CMK (cell line): ENCODE measurements at regions not wholly inside any gene's neighbourhood (a gene's known extent, or its start where the extent isn't known, plus 50 kb on each side); places are given as distances from the start of the nearest gene placed in this dataset.
"Not testable (repeated sequence)": the region's sequence is repeated elsewhere in the genome, so short reads cannot be mapped to it uniquely, and the experiment has no call there.

Source experiments
- DNase-seq: peaks from one replicate; pipeline ENCODE4 v3.0.0-alpha.2; 2010; ENCODE audit warnings: low read depth

- DNase-seq = no peak
Measured at GRCh38 chr7:51451751-51452476, 135.3 kb upstream of the COBL start.

DNA sequence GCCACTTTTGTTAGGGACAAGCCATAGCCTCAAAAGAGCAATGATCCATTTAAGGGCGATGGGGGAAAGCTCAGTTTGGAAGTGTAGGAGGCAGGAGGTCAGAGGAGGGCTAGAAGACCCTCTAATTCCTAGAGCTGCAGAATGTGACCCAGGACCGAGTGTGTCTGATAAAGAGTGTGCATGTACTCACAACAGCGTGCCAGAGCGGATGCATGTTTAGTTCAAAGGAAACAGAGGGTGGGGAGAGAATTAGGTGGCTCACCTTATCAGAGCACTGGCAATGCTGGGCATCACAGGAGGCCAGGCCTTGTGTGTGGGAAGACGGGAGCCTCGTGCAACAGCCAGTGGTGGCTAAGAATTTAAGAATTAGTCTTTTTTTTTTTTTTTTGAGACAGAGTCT lies 133.9 kb upstream of the COBL start:
- DNase-seq = no peak

GRCh38 chr7:51446785-51447184 lies 130.2 kb upstream of the COBL start:
- no peak for DNase-seq

DNA sequence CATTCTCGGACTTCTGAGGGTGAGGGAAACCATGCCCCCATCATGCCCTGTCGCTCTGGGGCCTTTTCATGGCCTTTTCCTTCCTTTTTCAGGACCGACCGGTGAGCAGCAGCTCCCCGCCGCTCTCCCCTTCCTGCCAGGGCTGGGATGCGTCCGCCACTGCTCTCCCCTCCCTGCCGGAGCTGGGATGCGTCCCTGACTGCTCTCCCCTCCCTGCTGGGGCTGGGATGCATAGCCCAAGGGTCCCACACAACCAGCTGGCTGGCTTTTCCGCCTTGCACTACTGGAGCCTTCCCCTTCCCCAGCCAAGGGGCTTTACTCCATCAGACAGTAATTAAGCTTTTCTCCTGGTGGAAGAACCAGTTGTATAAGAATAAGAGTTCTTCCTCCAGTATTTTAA lies 129.7 kb upstream of the COBL start:
- DNase-seq = no peak

- DNase-seq = no peak
Measured at GRCh38 chr7:51444936-51445335, 128.3 kb upstream of the COBL start.

- no peak for DNase-seq
Measured at GRCh38 chr7:51430480-51431086, 114.0 kb upstream of the COBL start.

DNA sequence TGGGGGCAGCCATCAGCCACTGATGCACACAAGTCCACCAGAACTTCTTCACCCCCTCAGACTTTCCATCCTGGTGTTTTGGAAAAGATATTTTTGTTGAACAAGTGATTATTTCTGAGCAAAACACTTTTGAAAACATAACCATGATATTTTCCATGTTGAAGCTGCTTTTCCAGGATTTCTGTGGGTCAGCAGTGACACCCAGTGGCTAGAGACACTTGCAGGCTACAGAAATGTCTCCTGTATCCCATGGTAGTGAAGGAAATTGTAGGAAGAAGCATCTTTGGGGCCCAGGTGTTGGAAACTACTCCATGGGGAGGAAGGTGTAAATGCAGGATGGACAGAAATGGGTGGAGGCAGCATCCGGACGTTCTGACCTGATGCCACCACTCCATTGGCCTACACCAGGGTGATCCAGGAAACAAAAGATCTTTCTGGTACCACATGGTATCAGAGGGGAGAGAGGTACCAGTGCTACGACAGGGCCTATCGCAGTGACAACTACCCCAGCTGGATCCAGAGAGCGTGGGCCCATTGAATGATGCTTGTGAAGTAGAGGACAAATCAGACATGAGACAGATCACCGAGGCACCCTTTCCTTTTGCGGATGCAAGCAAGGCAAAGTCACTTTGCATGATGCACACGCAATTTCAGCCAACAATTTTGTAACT lies 111.7 kb upstream of the COBL start:
- no peak for DNase-seq

DNA sequence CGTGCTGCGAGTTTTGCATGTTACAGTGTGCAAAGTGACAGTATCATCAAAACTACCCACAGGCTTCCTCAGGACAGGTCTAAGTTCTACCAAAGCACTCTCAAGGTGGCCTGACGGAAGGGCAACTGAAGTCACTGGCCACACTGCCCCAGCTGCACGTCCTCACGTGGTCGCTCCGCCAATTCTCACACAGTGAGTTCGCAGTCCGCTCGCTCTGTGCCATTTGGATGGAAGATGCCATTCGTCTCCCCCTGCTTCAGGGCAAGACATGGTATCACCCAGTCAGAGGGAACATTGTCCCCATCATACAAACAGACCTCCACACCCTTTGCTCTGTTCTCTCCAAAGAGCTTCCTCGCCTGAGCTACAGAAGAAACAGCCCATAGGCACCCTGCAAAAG lies 109.6 kb upstream of the COBL start:
- no peak for DNase-seq

- not testable (repeated sequence) for DNase-seq
Measured at GRCh38 chr7:51409934-51410333, 93.3 kb upstream of the COBL start.

DNA sequence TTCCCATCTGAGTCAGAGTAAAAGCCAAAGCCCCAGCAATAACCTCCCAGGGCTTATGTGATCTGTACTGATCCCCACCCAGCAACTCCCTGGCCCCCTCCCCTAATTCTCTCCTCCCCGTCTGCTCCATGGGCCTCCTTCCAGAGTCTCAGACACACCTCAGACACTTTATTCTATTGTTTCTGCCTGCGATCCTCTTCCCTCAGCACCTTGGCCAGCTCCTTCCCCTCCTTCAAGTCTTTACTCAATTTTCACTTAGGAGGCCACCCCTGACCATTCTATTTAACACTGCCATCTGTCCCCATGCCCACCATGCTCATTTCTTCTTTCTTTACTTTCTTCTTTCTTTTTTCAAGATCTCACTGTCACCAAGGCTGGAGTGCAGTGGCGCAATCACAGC lies 81.0 kb upstream of the COBL start:
- not testable (repeated sequence) for DNase-seq

- DNase-seq = not testable (repeated sequence)
Measured at GRCh38 chr7:51393003-51393402, 76.4 kb upstream of the COBL start.

DNA sequence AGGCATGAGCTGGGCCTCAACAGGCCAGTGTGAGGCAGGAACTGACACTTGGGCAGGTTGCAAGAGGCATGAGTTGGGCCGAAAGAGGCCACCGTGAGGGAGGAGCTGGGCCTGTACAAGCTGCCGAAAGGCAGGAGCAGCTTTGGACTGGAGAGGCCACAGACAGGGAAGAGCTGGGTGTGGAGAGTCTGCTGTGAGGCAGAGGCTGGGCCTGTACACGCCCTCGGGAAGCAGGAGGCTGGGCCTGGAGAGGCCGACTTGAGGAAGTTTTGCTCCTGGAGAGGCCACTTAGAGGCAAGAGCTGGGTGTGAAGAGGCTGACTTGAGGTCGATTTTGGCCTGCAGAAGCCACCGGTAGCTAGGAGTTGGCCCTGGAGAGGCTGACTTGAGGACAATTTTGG lies 73.3 kb upstream of the COBL start:
- not testable (repeated sequence) for DNase-seq

- DNase-seq = not testable (repeated sequence)
Measured at GRCh38 chr7:51389216-51389812, 72.7 kb upstream of the COBL start.

GRCh38 chr7:51388241-51388640 lies 71.6 kb upstream of the COBL start:
- DNase-seq = not testable (repeated sequence)

DNA sequence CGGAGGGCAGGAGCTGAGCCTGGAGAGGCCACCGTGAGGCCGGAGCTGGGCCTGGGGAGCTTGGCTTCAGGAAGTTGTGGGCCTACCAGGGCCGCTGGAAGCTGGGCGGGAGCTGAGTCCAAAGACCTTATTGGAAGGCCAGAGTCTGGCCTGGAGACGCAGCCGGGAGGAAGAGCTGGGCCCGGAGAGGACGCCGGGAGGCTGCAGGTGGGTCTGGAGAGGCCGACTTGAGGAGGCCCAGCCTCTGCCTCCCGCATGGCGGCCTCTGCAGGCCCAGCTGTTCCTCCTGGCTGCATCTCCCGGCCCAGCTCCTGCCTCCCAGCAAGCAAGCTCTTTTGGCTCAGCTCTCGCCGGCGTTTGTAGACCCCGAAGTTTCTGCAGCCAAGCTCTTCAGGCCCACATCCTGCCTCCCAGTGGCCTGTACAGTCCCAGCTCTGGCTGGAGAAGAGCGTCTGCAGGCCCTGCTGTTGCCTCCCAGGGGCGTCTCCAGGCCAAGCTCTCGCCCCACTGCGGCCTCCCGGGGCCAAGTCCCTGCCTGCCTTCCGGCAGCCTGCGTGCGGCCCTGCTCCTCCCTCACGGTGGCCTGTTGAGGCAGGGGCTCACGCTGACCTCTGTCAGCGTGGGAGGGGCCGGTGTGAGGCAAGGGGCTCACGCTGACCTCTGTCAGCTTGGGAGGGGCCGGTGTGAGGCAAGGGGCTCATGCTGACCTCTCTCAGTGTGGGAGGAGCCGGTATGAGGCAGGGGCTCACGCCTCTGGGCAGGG lies 70.4 kb upstream of the COBL start:
- not testable (repeated sequence) for DNase-seq

DNA sequence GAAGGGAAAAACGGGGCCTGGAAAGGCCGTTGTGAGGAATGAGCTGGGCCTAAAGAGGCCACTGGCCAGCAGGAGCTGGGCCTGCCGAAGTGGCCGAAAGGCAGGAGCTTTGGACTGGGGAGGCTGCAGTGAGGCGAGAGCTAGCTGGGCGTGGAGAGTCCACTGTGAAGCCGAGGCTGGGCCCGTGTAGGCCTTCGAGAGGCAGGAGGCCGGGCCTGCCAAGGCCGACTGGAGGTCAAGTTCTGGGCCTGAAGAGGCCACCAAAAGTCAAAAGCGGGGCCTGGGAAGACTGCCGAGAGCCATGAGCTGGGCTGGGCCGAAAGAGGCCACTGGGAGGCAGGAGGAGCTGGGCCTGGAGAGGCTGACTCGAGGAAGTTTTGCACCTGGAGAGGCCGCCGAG lies 69.6 kb upstream of the COBL start:
- not testable (repeated sequence) for DNase-seq

GRCh38 chr7:51382243-51382642 lies 65.6 kb upstream of the COBL start:
- not testable (repeated sequence) for DNase-seq

DNA sequence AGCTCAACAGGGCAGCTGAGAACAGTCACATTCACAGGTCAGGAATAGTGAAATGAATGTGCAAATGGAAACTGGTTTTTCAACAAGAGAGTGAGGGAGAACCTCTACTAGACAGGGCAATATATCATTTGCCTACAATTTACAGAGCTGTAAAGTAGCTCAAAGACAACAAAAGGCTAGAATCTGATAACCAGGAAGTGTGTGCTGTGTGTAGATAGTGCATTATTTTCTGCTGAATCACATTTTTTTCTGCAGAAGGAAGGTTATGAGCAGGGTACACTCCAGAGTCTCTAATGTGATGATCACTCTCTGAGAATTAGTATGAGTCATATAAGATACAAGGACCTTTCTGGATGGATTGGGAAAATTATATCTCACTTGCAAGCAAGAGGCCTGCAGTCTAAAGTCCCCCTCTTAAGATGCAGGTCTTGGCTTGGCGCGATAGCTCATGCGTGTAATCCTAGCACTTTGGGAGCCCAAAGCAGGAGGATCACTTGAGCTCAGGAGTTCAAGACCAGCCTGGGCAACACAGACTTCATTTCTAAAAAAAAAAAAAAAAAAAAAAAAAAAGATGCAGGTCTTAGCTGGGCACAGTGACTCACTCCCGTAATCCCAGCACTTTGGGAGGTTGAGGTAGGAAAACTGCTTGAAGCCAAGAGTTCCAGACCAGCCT lies 59.9 kb upstream of the COBL start:
- peak; percentile 34 for DNase-seq

- no peak for DNase-seq
Measured at GRCh38 chr7:51374936-51375335, 58.3 kb upstream of the COBL start.

GRCh38 chr7:51373607-51374006 lies 57.0 kb upstream of the COBL start:
- DNase-seq = not testable (repeated sequence)

- no peak for DNase-seq
Measured at GRCh38 chr7:51369746-51370145, 53.1 kb upstream of the COBL start.

DNA sequence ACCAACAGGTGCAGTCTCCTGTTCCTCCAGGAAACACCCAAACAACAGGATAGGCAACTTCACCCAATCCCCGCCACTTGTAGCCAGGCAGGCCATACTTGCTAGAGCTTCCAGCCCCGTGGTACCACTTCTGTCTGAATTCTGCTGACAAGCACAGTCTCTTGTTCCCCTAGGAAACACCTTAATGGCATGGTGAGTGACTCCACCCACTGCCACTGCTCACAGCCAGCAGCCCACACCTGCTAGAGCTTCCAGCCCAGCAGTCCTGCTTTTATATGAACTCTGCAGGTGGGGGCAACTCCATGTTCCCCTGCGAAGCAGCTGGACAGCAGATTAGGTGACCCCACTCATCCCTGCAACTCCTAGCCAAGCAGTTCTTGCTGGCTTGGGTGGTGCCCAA lies 52.6 kb upstream of the COBL start:
- DNase-seq = not testable (repeated sequence)
